Lower leg skin (tissue), 4 donors: ENCODE measurements at regions not wholly inside any gene's neighbourhood (a gene's known extent, or its start where the extent isn't known, plus 50 kb on each side); places are given as distances from the start of the nearest gene placed in this dataset.
"Not testable (repeated sequence)": the region's sequence is repeated elsewhere in the genome, so short reads cannot be mapped to it uniquely, and the experiment has no call there.

Source experiments
- DNase-seq, 2 donors: peaks; one replicate each; pipeline ENCODE4 v3.0.0-alpha.2; 2019; ENCODE audit warnings: low spot score in 2 of 2
- H3K4me3 ChIP-seq: fragments of 200-600 bp; sonication (generic); 2 replicates; pipeline ENCODE4 v1.5.1; 2017; ENCODE audit warnings: mild to moderate bottlenecking, low read depth; ENCODE audit not compliant: poor library complexity, severe bottlenecking
- POLR2A ChIP-seq, 2 donors: fragments of 450-650 bp; IDR thresholded peaks; one replicate each; pipeline ENCODE4 v1.6.1; 2016 to 2017; ENCODE audit warnings: antibody characterized with exemption in 2 of 2, mild to moderate bottlenecking in 1 of 2, moderate library complexity in 1 of 2
- WGBS, 2 donors: methylation state at CpG; one replicate each; pipeline ENCODE4 v1.1.5; 2018; 5-methylcytosine and 5-hydroxymethylcytosine counted together
- intact Hi-C: fragments of 100-400 bp; cut with DNase I; formaldehyde crosslinking; loops from one replicate; pipeline ENCODE4 v1.15.0; 2023; ENCODE audit warnings: low total_unique reads
- TF ChIP-seq, protein P1 (sequence below), 3 donors: fragments of 450-650 bp; IDR thresholded peaks; one replicate each; pipeline ENCODE4 v1.5.1; 2016; ENCODE audit warnings: antibody characterized with exemption in 3 of 3, mild to moderate bottlenecking in 3 of 3, moderate library complexity in 2 of 3

DNA sequence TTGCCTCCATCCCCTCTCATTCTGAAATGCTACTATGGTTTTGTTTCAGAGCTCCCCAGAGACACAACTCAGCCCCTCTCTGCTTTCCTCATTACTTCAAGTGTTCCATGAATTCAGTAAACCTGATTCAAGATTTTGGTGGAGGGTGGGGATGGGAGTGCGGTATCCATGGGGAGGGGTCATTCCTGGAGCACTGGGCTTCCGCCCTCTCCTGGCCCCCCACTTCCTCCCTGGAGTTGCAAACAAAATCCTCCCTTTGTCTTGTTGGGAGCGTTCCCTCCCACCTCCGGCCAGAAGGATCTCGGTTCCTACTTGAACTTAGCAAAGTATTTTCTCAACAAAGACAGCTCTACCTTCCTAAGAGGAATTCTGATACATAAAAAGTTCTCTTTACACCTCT, 71.8 kb upstream of the LTA4H start:
- WGBS, 2 donors, result 71 to 81% methylated on average over 5 of the region's 5 CpGs
- intact Hi-C loops, result no loop called here
- DNase-seq, result no peak
- TF ChIP-seq, protein P1, sequence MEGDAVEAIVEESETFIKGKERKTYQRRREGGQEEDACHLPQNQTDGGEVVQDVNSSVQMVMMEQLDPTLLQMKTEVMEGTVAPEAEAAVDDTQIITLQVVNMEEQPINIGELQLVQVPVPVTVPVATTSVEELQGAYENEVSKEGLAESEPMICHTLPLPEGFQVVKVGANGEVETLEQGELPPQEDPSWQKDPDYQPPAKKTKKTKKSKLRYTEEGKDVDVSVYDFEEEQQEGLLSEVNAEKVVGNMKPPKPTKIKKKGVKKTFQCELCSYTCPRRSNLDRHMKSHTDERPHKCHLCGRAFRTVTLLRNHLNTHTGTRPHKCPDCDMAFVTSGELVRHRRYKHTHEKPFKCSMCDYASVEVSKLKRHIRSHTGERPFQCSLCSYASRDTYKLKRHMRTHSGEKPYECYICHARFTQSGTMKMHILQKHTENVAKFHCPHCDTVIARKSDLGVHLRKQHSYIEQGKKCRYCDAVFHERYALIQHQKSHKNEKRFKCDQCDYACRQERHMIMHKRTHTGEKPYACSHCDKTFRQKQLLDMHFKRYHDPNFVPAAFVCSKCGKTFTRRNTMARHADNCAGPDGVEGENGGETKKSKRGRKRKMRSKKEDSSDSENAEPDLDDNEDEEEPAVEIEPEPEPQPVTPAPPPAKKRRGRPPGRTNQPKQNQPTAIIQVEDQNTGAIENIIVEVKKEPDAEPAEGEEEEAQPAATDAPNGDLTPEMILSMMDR (IDR thresholded peaks at IDR 0.05), result no peak
- no peak for TF ChIP-seq POLR2A (IDR thresholded peaks at IDR 0.05)
- no peak overlapping the region for H3K4me3 ChIP-seq

- intact Hi-C loops, result no loop called here
- TF ChIP-seq, protein P1 (IDR thresholded peaks at IDR 0.05), result no peak
- TF ChIP-seq POLR2A (IDR thresholded peaks at IDR 0.05), result no peak
Measured at GRCh38 chr12:96108321-96108720, 72.9 kb upstream of the LTA4H start.

GRCh38 chr12:96108941-96109340, 73.6 kb upstream of the LTA4H start:
- H3K4me3 ChIP-seq, intact Hi-C loops, DNase-seq: not testable (repeated sequence)
- 93 to 96% methylated on average over 7 to 27 of the region's 31 CpGs for WGBS, 2 donors

More at GRCh38 chr12:96108321-96108720, 72.9 kb upstream of the LTA4H start:
- H3K4me3 ChIP-seq, result no peak overlapping the region
- DNase-seq, result peak; percentile 22 to 87
- 56 to 59% methylated on average over 10 to 11 of the region's 11 CpGs for whole genome bisulfite sequencing, 2 donors

- 30 to 39% methylated on average over 5 of the region's 5 CpGs for WGBS, 2 donors
- no peak for TF ChIP-seq POLR2A (IDR thresholded peaks at IDR 0.05)
- TF ChIP-seq, protein P1 (IDR thresholded peaks at IDR 0.05), result no peak
- no peak for DNase-seq
- intact Hi-C loops, result no loop called here
- no peak overlapping the region for H3K4me3 ChIP-seq
Measured at GRCh38 chr12:96112733-96113132, 77.3 kb upstream of the LTA4H start.

- TF ChIP-seq, protein P1 (IDR thresholded peaks at IDR 0.05), result no peak
- no peak for TF ChIP-seq POLR2A (IDR thresholded peaks at IDR 0.05)
- no peak overlapping the region for H3K4me3 ChIP-seq
- intact Hi-C loops, result no loop called here
- 17 to 24% methylated on average over 3 of the region's 3 CpGs for whole genome bisulfite sequencing, 2 donors
- no peak for DNase-seq
Measured at GRCh38 chr12:96117460-96117859, 76.7 kb upstream of the ELK3 start.

- TF ChIP-seq, protein P1 (IDR thresholded peaks at IDR 0.05), result no peak
- peak in 1 of 2 donors; percentile 56 for DNase-seq
- 69 to 75% methylated on average over 4 of the region's 4 CpGs for WGBS, 2 donors
- no peak overlapping the region for H3K4me3 ChIP-seq
- intact Hi-C loops, result no loop called here
Measured at GRCh38 chr12:96120359-96121100, 73.6 kb upstream of the ELK3 start.
